HG03565 (cell line): ENCODE measurements at regions not wholly inside any gene's neighbourhood (a gene's known extent, or its start where the extent isn't known, plus 50 kb on each side); places are given as distances from the start of the nearest gene placed in this dataset.
"Not testable (repeated sequence)": the region's sequence is repeated elsewhere in the genome, so short reads cannot be mapped to it uniquely, and the experiment has no call there.

ENCODE experiments used
- ATAC-seq: cut with Tn5 transposase; IDR thresholded peaks from one replicate; pipeline ENCODE4 v1.9.1; 2021; ENCODE audit warnings: mild to moderate bottlenecking, moderate library complexity; ENCODE audit not compliant: unreplicated experiment

DNA sequence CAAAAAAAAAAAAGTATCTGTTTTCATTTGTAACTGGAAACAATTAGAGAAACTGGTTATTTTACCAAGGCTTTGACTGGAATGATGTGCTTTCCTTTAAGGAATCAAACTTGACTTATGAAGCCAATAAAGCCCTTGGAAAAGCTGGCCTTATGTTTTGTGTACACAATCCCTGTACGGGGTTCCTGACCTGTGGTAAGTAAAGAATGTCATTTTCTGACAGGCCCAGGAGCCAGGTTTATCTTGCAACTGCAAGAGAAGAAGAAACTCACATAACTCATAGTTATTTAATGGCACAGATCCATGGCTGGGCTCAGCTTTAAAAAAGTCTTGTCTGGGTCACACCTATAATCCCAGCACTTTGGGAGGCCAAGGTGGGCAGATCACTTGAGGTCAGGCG lies 235.9 kb upstream of the RAI14 start:
- ATAC-seq, result not testable (repeated sequence)

DNA sequence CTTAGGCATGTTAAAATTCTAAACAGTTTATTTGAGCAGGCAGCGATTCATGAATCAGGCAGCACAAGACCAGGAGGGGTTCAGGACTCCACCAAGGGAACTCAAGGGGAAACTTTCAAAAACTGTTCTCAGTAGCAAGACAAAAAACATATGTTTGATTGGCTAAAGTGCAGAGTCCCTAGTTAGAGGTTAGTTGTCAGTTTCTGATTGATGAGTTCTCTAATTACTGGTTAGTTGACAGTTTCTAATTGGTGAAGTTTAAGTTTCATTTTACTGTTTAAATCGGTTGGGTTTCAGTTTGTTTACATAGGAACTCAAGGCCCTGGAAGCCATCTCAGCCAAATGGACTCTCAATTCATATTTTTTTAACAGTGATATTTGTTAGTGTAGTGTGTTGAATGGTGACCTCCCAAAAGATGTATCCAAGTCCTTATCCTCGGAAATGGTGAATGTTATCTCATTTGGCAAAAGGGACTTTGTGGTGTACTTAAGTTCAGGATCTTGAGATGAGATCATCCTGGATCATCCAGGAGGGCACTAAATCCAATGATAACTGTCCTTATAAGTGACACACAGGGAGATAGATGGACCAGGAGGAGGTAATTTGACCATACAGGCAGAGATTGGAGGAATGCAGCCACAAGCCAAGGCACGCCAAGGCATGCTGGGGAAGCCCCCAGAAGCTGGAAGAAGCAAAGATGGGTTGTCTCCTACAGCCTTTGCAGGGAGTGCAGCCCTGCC lies 219.2 kb upstream of the RAI14 start:
- ATAC-seq, result no peak

DNA sequence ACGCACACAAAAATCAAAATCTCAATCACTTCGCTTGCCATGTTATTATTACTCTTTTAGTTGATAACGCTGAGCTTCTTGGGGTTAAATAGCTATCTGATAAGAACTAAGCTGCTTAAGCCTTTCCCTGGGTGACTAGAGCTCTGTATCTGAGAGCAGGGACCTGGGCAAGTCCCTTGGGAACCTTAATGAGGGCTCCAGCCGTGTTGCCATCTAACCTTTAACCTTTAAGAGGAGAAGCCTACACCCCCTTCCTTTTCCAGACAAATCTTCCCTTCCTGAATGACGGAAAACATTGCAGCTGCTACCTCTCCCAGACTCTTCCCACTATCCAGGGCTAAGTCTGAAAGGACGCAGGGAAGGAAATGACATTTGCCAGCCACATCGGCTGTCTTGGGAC lies 216.5 kb upstream of the RAI14 start:
- ATAC-seq, result no peak

DNA sequence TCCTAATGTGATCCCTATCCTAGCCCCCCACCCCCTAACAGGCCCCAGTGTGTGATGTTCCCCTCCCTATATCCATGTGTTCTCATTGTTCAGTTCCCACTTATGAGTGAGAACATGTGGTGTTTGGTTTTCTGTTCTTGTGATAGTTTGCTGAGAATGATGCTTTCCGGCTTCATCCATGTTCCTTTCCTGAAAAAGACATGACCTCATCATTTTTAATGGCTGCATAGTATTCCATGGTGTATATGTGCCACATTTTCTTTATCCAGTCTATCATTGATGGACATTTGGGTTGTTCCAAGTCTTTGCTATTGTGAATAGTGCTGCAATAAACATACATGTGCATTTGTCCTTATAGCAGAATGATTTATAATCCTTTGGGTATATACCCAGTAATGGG lies 214.4 kb upstream of the RAI14 start:
- not testable (repeated sequence) for ATAC-seq

DNA sequence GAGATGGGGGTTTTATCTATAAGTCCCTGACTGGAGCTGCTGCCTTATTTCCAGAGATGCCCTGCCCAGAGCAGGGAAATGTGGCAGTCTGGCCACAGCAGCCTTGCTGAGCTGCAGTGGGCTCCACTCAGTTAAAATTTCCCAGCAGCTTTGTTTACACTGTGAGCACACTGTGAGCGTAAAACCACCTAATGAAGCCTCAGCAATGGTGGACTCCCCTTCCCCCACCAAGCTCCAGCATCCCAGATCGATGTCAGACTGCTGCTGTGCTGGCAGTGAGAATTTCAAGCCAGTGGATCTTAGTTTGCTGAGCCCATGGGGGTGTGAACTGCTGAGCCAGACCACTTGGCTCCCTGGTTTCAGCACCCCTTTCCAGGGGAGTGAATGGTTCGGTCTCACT lies 208.7 kb upstream of the RAI14 start:
- no peak for ATAC-seq

DNA sequence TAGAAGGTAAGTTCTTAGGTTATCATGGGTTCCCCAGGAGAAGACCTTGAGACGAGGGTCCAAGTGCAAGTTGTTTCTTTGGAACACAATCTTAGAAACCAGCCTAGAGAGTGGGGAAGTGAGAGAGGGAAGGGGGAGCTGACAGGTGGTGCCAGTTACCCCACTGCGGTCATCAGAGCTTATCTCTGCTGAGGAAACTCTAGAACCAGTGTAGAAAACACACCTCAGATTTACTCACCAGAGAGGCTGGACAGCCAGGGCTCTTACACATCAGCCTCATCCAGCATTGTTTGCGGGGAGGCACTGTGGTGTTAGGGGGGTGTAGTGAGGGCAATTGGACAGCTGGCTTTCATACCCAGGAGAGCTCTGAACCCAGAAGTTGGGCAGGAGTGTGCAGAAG lies 206.5 kb upstream of the RAI14 start:
- ATAC-seq, result no peak

DNA sequence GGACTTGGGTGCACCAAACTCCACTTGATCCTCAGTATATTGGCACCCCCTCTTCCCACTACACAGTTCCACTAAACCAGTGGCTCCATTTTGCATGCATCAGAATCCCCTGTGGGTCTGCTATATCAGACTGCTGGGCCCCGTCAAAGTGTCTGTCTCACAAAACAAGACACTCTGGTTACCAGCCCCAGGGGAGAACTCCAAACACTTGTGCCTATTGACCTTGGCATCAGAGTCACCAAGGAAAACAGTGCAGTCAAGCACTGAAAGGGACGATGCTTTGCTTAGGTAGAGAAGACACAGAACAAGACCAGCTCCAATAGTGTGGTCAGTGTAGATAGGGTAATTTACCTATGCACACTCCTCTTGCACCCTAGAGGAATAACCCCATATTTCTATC lies 205.8 kb upstream of the RAI14 start:
- no peak for ATAC-seq

DNA sequence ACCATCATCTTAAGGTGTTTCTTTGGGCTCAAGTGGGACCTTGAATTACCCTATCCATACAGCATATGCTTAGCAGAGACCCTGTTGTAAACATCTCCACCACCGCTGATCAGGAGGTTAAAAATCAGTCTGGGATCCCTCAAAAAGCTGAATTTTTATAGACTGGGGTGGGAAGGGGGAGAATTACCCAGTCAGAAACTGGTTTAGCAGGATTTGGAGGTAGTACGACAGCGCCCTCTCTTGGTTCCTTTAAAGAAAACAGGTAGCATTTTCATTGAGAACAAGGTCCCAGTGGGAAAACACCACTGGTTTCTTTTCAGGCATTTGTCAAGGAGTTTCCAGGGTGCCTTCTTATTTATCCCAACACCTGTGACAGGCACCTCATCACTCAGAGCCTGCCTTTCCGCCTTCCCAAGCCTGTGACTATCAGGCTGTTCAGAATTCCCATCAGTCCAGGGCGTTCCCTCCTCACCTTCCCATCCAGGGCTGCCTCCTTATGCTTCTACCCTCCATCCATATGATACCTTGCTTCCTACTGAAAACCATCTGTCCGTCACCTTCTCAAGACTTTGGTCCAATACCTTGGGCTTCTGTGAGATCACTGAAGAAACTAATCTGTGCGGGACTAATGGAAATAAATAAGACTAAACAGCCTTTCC lies 203.8 kb upstream of the RAI14 start:
- ATAC-seq, result no peak

DNA sequence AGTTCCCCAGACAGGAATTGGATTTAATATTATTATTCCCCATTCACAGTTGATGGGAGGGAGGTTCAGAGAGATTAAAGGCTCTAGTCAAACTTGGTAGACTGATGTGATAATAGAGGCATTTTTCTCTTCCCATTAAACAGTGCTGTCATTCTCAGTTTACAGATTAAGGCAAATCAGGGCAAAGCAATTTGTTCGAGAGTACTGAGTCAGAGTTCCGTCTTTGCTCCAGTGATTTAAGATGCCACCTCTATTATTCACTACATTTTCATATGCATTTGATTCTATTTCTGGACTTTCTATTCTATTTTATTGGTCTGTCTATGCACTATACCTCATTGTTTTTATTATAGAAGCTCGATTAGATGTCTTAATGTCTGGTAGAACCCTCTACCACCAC lies 201.0 kb upstream of the RAI14 start:
- ATAC-seq, result no peak

DNA sequence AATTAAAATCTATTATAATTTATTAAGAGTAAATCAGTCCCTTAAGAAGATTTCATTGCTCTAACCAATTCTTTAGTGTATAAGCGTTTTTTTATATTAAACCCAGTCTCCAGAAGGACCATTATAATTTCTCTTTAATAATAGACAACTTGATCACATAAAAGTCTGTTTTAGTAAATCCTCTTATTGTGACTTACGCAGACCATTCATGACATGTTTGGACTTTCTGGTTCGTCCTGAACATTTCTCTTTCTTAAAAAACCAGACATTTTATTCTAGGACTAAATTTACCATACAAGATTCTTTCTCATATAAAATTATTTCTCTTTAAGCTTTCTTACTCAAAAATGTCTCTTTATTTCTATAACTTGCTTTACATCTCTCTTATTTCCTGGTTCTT lies 196.2 kb upstream of the RAI14 start:
- ATAC-seq, result no peak

DNA sequence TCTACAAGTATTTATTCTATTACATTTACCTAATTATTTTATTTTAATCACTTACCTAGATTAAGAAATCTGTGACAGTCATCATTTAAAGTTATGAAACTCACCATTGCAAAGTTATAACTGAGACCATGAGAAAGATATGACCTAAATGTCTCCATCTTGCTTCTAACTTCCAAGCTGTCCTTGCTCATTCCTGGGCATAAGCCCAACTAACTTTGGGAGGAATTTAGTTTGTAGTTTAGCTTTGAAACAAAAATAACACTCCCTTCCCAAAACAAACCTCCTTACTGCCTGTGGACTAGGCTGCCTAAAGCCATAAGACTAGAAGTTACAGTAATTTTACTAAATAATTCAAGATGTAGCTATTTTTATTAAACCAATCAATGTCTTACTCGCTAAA lies 195.6 kb upstream of the RAI14 start:
- ATAC-seq, result no peak

DNA sequence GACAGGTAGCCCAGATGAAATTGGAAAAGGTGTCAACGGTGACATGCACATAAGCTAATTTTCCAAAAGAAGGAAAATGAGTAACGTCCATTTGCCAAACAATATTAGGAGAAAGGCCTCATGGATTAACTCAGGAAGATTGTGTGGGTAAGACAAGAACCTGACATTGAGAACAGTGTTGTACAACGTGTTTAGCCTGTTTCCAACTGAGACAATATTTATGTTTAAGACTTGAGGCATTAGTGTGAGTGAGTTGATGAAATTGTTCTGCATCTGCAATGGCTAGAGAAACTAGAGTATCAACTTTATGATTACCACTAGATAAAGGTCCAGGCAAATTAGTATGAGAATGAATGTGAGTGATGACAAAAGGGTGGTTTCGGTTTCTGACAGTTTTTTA lies 191.3 kb upstream of the RAI14 start:
- no peak for ATAC-seq

DNA sequence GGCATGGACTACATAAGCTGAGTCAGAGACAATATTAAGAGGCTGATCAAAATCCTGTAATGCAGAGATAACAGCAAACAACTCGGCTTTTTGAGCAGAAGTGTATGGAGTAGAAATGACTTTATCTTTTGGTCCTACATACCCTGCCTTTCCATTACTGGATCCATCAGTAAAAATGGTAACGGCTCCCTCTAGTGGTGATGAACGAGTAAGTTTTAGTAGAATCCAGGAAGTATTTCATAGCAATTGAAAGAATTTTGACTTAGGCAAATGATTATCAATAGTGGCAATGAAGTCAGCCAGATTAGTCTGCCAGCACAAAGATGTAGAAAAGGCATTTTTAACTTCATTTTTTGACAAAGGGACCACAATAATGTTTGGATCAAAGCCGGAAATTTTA lies 190.8 kb upstream of the RAI14 start:
- ATAC-seq, result not testable (repeated sequence)

DNA sequence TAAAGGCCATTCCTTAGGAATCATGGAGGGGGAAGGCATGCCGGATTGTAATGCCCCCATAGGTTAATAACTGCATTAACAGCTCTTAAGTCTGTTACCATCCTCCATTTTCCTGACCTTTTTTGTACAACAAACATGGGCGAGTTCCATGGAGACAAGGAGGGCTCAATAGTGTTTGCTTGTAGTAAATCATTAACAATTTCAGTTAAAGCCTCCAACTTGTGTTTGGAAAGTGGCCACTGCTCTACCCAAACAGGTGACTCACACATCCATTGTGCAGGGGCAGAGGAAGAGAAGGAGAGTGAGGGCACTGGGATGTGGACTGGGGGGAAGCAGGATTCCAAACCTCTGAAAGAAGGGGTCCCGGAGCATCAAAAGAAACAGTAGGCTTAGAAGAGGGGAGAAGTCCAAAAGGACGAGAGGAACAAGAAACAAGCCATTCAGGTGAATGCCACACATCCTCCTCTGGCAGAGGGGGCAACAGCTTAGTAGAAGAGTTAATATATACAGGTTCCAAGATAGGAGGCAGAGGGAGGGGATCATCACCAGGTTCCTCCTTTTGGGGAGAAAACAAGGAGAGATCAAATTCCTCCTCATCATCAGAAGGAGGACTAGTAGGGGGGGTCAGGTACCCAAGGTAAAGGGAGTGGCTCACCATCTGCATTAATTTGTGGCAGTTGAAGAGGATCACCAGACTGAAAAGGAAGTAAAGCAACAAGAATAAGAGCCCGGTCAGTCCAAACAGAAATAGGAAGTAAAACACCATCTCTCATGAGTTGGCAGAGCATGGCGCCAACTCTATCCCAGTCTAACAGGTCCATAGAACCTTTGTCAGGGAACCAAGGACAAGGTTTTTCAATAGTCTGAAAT lies 189.4 kb upstream of the RAI14 start:
- ATAC-seq, result not testable (repeated sequence)

DNA sequence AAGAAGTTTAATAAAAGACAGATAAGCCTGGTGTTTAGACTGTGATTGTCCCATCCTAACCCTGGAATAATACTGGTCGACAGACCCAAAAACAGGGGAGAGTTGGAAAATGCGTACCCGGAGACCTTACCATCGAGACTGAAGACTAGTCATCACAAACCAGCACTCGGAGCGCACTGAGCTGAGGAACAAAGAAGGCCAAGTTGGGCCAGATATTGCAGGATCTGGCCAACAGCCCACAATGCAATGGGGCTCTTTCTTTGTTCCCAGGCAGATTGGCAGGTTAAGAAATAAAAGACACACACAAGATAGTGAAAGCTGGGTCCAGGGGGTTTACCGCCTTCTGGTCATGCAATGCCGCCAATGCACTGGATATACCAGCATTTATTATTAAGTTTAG lies 188.7 kb upstream of the RAI14 start:
- no peak for ATAC-seq

DNA sequence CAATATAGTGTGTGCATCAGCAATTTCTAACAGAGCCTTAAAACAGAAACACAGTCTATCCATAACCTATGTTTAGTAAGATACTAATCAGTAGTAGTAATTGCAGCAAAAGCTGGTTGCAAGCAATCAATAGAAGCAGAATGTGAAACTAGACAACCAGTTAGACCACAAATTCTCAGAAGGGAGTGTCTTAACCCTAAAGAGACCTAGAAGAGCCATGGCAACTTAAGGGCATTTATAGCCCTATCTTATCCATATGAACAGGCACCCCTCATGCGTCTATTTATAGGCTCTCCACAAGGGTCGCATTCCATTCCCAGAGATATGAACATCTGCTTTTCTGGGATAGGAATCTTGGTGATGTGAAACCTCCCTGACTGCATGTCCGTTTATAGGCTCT lies 188.1 kb upstream of the RAI14 start:
- peak; percentile 48 for ATAC-seq

DNA sequence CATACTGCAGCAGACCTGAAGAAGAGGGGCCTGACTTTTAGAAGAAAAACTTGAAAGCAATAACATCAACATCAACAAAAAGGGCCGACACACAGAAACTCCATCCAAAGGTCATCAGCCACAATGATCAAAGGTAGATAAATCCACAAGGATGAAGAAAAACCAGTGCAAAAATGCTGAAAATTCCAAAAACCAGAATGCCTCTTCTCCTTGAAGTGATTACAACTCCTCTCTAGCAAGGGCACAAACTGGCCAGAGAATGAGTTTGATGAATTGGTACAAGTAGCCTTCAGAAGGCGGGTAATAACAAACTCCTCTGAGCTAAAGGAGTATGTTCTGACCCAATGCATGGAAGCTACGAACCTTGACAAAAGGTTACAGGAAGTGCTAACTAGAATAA lies 186.2 kb upstream of the RAI14 start:
- ATAC-seq, result no peak

DNA sequence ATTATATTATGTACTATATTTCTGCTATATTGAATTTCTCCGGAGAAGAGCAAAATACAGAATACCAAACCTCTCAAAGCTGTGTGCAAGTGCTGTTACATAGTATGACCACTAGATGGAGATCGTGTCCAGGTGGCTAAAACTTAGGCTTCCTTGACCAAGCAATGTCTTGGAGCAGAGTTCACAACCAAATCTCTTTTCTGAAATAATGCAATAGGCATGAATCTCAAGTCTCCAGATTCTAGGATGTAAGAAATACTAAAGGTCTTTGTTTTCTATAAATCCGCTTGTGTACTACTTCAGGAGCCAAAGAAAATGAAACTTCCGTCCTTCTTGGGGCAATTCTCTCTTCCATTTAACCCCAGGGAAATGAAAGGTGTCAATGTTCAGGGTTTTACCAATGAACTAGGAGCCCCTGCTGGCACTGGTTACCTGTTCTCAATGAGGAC lies 181.5 kb upstream of the RAI14 start:
- peak; percentile 67 for ATAC-seq

DNA sequence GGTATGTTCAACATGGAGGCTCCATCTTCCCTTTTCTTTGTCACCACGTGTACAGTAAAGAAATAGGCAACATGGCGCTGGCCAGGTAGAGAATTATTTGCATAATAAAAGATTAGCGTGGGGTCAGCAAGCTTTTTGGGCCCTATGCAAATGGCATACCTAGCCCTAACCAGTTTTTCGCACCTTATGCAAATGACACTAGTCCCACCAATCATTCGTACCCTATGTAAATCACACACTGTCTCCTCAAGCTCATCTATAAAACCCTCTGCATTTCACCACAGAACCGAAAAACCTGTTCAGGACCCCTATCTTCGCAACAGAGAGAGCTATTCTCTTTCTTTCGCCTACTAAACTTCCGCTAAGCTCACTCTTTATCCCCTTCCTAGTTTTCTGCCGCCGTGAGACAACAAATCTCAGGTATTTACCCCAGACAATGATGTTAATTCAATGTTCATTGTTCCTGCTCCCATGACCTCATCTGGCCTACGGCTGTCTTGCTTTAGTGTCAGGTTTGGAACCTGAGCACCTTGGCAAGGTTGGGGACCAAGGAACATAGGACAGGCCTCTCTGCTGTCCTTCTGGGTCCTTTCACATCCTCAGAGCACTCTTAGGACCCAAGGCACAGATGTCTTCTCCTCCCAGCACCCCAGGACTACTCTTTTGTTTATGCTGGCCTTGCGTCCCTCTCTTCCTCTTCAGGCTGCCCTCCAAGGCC lies 180.7 kb upstream of the RAI14 start:
- no peak for ATAC-seq

DNA sequence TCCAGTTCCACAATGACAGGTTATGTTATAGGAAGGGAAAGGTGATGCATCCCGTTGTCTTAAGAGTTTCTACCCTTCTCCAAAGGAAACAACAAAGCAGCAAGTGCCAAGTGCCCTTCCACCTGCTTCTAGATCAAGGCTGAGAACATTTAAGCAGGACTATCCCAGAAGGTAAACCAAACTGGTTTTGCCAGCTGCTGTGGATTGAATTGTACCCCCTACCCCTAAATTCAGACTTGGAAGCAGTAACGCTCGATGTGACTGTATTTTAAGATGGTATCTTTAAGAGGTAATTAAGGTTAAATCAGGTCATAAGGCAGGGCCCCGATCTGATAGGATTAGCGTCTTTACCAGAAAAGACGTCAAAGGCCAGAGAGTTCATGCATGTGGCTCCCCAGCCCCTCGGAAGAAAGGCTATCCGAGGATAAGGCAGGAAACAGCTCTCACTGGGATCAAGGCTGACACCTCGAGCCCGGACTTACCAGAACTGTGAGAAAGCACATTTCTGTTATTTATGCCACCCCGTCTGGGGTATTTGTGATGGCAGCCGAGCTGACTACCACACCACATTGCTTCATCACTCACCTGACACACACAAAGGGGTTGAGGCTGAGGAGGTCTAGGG lies 179.1 kb upstream of the RAI14 start:
- ATAC-seq, result no peak
